Stimulated activated naive CD8-positive, alpha-beta T cell treated with anti-CD3 and anti-CD28 coated beads, Interleukin-15, amount 100 ng/mL, for 72 hours (primary cell): ENCODE measurements at regions not wholly inside any gene's neighbourhood (a gene's known extent, or its start where the extent isn't known, plus 50 kb on each side); places are given as distances from the start of the nearest gene placed in this dataset.

ENCODE experiments used
- ATAC-seq: fragments of 150-1000 bp; cut with Tn5 transposase; 2 replicates; pipeline ENCODE4 v1.10.0; 2021; ENCODE audit warnings: mild to moderate bottlenecking, moderate library complexity
- DNase-seq, 2 donors: peaks; one replicate each; pipeline ENCODE4 v3.0.0; 2021 to 2022
- H3K27ac Mint-ChIP-seq, 2 donors: one replicate each; pipeline ENCODE4 v1.8.0; 2022; ENCODE audit warnings: mild to moderate bottlenecking in 2 of 2, mixed read lengths in 2 of 2, moderate library complexity in 2 of 2
- H3K27me3 Mint-ChIP-seq: one replicate; pipeline ENCODE4 v1.8.0; 2022; ENCODE audit warnings: mixed read lengths
- H3K4me1 Mint-ChIP-seq: one replicate; pipeline ENCODE4 v1.8.0; 2022; ENCODE audit warnings: mild to moderate bottlenecking, mixed read lengths
- H3K4me3 Mint-ChIP-seq, 2 donors: one replicate each; pipeline ENCODE4 v1.8.0; 2022; ENCODE audit warnings: mild to moderate bottlenecking in 2 of 2, mixed read lengths in 2 of 2, moderate library complexity in 1 of 2
- H3K9me3 Mint-ChIP-seq, 2 donors: one replicate each; pipeline ENCODE4 v1.8.0; 2022; ENCODE audit warnings: mixed read lengths in 2 of 2

- Mint-ChIP-seq H3K27me3 (peaks cover 36% of the 10 kb centered on the region), H3K9me3 (no peaks in the 10 kb centered on the region), H3K4me1 (peaks cover 6% of the 10 kb centered on the region), H3K27ac (no peak overlapping the region), H3K4me3 (no peak overlapping the region)
- ATAC-seq (no peak), DNase-seq (no peak)
Measured at GRCh38 chr14:54170301-54170700, 213.7 kb upstream of the BMP4 start.

GRCh38 chr14:54172114-54172513, 215.5 kb upstream of the BMP4 start:
- H3K9me3 Mint-ChIP-seq, result no peaks in the 10 kb centered on the region
- H3K27me3 Mint-ChIP-seq, result peaks cover 51% of the 10 kb centered on the region
- no peak overlapping the region for H3K4me3 Mint-ChIP-seq
- H3K27ac Mint-ChIP-seq, result no peak overlapping the region
- peak; percentile 79 for ATAC-seq
- peaks cover 6% of the 10 kb centered on the region for H3K4me1 Mint-ChIP-seq
- no peak for DNase-seq

DNA sequence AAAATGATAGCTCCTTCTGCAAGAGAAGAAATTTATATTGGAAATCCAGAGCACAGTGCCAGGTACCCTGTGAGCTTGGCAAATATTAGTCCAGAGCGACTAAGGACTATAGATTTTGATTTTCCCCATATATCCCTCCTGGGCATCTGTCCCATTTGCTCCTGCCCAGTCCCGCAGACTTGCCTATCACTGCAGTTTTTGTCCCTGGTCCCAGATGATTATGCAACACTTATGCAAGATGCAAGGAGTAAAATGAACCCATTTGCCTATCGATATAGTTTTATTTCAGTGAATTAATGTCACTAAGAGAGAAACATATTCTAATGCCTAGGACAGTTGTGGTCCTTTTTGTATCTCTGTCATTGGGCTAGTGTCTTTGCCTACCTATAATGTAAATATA, 215.9 kb upstream of the BMP4 start:
- Mint-ChIP-seq H3K4me3 (no peak overlapping the region), H3K9me3 (no peaks in the 10 kb centered on the region), H3K4me1 (peaks cover 6% of the 10 kb centered on the region), H3K27ac (no peak overlapping the region), H3K27me3 (peaks cover 55% of the 10 kb centered on the region)
- ATAC-seq (no peak), DNase-seq (no peak)

GRCh38 chr14:54173802-54174201, 217.2 kb upstream of the BMP4 start:
- H3K27me3 Mint-ChIP-seq, result peaks cover 68% of the 10 kb centered on the region
- peaks cover 6% of the 10 kb centered on the region for H3K4me1 Mint-ChIP-seq
- no peak overlapping the region for H3K4me3 Mint-ChIP-seq
- DNase-seq (no peak), ATAC-seq (no peak)
- H3K9me3 Mint-ChIP-seq, result no peaks in the 10 kb centered on the region
- no peak overlapping the region for H3K27ac Mint-ChIP-seq

DNA sequence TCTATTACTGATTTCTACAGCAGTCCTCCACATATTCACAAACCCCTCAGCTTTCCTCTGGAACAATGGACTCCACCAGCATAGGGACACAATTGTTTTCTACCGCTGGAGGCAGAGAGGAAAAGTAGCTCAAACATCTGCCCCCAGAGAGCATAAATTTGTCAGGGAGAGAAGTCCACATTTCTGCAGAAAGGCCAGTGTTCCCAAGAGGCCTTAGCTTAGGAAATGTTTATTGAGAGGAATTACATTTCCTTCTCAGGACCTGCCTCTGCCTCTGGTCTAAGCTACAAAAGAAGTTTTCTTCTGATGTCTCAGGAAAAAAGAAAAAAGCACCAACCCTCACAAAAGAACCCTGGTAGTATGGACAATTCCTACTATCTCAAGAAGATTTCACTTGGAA, 217.8 kb upstream of the BMP4 start:
- H3K27me3 Mint-ChIP-seq, result peaks cover 72% of the 10 kb centered on the region
- DNase-seq (no peak), ATAC-seq (no peak)
- H3K27ac Mint-ChIP-seq, result no peak overlapping the region
- H3K4me3 Mint-ChIP-seq, result no peak overlapping the region
- no peaks in the 10 kb centered on the region for H3K9me3 Mint-ChIP-seq
- H3K4me1 Mint-ChIP-seq, result peaks cover 5% of the 10 kb centered on the region

GRCh38 chr14:54175298-54175942, 218.8 kb upstream of the BMP4 start:
- Mint-ChIP-seq H3K4me1 (no peaks in the 10 kb centered on the region), H3K27me3 (peaks cover 71% of the 10 kb centered on the region), H3K4me3 (no peak overlapping the region), H3K27ac (peak overlapping the region in 1 of 2 donors; percentile 75), H3K9me3 (no peaks in the 10 kb centered on the region)
- ATAC-seq, result no peak
- DNase-seq, result peak; percentile 46 to 47

- peaks cover 65% of the 10 kb centered on the region for H3K27me3 Mint-ChIP-seq
- ATAC-seq, result no peak
Measured at GRCh38 chr14:54177019-54177418, 219.8 kb upstream of the CDKN3 start.

GRCh38 chr14:54177641-54178621, 218.9 kb upstream of the CDKN3 start:
- DNase-seq (no peak), ATAC-seq (no peak)
- H3K27me3 Mint-ChIP-seq, result peaks cover 65% of the 10 kb centered on the region
- no peaks in the 10 kb centered on the region for H3K4me1 Mint-ChIP-seq
- no peaks in the 10 kb centered on the region for H3K9me3 Mint-ChIP-seq
- no peak overlapping the region for H3K27ac Mint-ChIP-seq
- no peak overlapping the region for H3K4me3 Mint-ChIP-seq

More at GRCh38 chr14:54177019-54177418, 219.8 kb upstream of the CDKN3 start:
- H3K9me3 Mint-ChIP-seq, result no peaks in the 10 kb centered on the region
- DNase-seq, result no peak
- H3K4me1 Mint-ChIP-seq, result no peaks in the 10 kb centered on the region
- no peak overlapping the region for H3K4me3 Mint-ChIP-seq
- peak overlapping the region in 1 of 2 donors; percentile 9 for H3K27ac Mint-ChIP-seq

DNA sequence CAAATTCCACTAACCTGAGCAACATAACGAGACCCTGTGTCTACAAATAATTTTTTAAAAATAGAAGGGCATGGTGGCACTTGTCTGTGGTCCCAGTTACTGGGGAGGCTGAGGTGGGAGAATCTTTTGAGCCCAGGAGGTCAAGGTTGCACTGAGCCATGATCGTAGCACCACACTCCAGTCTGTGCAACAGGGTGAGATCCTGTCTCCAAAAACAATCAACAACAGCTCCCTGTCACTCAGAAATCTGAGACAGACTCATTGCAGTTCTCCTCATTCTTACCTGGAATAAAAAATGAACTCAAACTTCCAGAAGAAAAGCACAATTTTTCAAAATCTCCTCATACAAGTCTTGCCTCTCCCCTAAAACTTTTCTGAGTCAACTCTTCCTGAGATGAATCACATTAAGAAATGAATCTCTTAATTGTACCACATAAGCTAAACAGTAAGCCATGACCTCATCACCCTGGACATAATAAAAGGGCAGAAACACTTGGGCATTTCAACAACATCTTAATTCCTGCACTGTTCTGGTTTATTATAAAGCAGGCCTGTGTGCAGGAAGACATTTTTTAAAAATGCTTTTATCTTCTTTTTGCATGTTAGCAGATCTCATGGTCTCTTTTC, 214.3 kb upstream of the CDKN3 start:
- H3K27me3 Mint-ChIP-seq, result peaks cover 35% of the 10 kb centered on the region
- DNase-seq (no peak), ATAC-seq (no peak)
- H3K9me3 Mint-ChIP-seq, result no peaks in the 10 kb centered on the region
- no peak overlapping the region for H3K27ac Mint-ChIP-seq
- H3K4me1 Mint-ChIP-seq, result no peaks in the 10 kb centered on the region
- no peak overlapping the region for H3K4me3 Mint-ChIP-seq

- Mint-ChIP-seq H3K27me3 (no peaks in the 10 kb centered on the region), H3K9me3 (no peaks in the 10 kb centered on the region), H3K4me1 (no peaks in the 10 kb centered on the region), H3K27ac (peak overlapping the region in 1 of 2 donors; percentile 91), H3K4me3 (no peak overlapping the region)
- DNase-seq, result no peak
- no peak for ATAC-seq
Measured at GRCh38 chr14:54186821-54187763, 209.7 kb upstream of the CDKN3 start.

- Mint-ChIP-seq H3K4me3 (no peak overlapping the region), H3K27me3 (no peaks in the 10 kb centered on the region), H3K27ac (no peak overlapping the region), H3K4me1 (no peaks in the 10 kb centered on the region), H3K9me3 (no peaks in the 10 kb centered on the region)
- DNase-seq, result no peak
- ATAC-seq, result no peak
Measured at GRCh38 chr14:54188064-54188666, 208.6 kb upstream of the CDKN3 start.

- H3K4me1 Mint-ChIP-seq, result no peaks in the 10 kb centered on the region
- no peak for DNase-seq
- H3K27ac Mint-ChIP-seq, result no peak overlapping the region
- H3K9me3 Mint-ChIP-seq, result no peaks in the 10 kb centered on the region
- no peak for ATAC-seq
- H3K4me3 Mint-ChIP-seq, result no peak overlapping the region
- H3K27me3 Mint-ChIP-seq, result no peaks in the 10 kb centered on the region
Measured at GRCh38 chr14:54189333-54189732, 207.5 kb upstream of the CDKN3 start.

DNA sequence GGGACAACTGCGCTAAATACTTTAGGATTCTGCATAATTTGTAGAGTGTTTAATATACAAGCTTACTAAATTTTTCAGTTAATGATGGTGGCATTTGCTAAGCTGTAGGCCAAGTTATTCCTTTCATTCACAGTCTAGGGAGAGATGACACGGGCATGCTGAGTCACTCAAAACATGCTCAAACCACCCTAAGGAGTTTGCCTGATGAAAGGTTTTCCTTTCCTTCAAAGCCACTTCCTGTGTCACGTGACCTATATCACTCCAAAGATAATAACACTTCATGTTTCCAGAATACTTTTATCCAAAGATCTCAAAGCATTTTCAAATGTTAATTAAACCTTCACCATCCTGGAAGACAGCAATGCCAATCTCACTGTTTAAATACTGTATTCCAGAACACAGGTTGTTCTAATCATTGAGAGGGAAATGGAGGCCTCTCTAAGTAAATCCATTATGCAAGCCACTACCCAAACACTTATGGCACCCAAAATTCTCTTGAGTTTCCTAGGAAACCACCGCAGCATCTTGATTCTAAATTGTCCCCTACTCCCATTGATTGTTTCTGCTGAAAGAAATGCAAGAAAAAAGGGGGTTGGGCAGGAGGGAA, 207.0 kb upstream of the CDKN3 start:
- H3K27ac Mint-ChIP-seq, result no peak overlapping the region
- no peak overlapping the region for H3K4me3 Mint-ChIP-seq
- H3K4me1 Mint-ChIP-seq, result no peaks in the 10 kb centered on the region
- DNase-seq (no peak), ATAC-seq (no peak)
- no peaks in the 10 kb centered on the region for H3K27me3 Mint-ChIP-seq
- H3K9me3 Mint-ChIP-seq, result no peaks in the 10 kb centered on the region

DNA sequence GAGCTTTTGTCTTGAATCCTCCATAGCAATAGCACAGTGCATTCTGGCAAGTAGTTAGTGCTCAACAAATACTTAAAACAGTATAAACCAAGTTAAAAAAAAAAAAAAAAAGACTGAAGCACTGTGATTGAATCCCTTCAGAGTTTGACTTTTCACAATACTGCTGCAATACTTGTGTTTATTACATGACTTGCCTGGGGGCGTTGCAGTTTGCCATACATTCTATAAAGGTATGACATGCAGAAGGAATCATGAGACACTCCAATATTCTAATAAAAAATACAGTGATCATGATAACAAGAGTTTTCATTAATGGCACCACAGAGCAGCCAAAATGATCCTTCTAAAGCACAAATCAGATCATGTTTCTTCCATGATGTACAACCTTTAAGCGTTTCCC, 205.0 kb upstream of the CDKN3 start:
- DNase-seq (no peak), ATAC-seq (no peak)
- H3K9me3 Mint-ChIP-seq, result no peaks in the 10 kb centered on the region
- H3K27me3 Mint-ChIP-seq, result no peaks in the 10 kb centered on the region
- H3K4me3 Mint-ChIP-seq, result no peak overlapping the region
- H3K27ac Mint-ChIP-seq, result no peak overlapping the region
- no peaks in the 10 kb centered on the region for H3K4me1 Mint-ChIP-seq
